ENCODE measurements at regions not wholly inside any gene's neighbourhood (a gene's known extent, or its start where the extent isn't known, plus 50 kb on each side); places are given as distances from the start of the nearest gene placed in this dataset.
A peak's percentile ranks its signal among the peaks of the same experiment; 100 is the strongest.

DNA sequence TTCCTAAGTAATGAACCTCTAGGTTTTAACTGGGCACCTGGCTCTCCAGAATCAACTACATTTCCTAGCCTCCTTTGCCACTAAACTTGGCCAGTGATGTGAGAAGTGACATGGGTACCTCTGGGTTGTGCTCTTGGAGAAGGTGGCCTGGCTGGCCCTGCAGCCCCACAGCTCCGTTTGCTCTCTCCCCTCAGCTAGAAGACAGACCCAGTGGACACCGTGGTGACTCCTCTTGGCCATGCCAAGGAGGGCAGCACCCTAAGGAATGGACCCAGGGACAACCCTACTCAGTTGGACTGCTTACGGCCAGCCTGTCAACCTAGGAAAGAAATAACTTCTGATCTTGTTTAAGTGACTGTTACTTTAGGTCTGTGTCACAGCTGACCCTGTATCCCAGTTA, 151.4 kb downstream of the TMEM132E start:
- Histone ChIP-seq H3K4me1 (no peaks in the 10 kb centered on the region), H3K4me3 (ENCODE audit: low read depth, low read length) (no peak overlapping the region), H3K36me3 (no peaks in the 10 kb centered on the region), H3K27me3 (no peaks in the 10 kb centered on the region), H3K9me3 (no peaks in the 10 kb centered on the region)
- no peak for DNase-seq
- no peak for TF ChIP-seq CTCF (IDR thresholded peaks at IDR 0.05; ENCODE audit: low read depth, low read length)

GRCh38 chr17:34728771-34729310, 149.5 kb downstream of the TMEM132E start:
- no peaks in the 10 kb centered on the region for H3K27me3 ChIP-seq
- H3K36me3 ChIP-seq, result no peaks in the 10 kb centered on the region
- no peak for TF ChIP-seq CTCF (IDR thresholded peaks at IDR 0.05; ENCODE audit: low read depth, low read length)
- no peaks in the 10 kb centered on the region; the same call in 1 of the 2 replicates for H3K4me1 ChIP-seq
- no peak for DNase-seq
- H3K9me3 ChIP-seq, result no peaks in the 10 kb centered on the region
- no peak overlapping the region for H3K4me3 ChIP-seq (ENCODE audit: low read depth, low read length)

GRCh38 chr17:34727601-34728000, 148.2 kb downstream of the TMEM132E start:
- Histone ChIP-seq H3K36me3 (no peaks in the 10 kb centered on the region), H3K27me3 (no peaks in the 10 kb centered on the region), H3K4me3 (ENCODE audit: low read depth, low read length) (no peak overlapping the region), H3K4me1 (no peaks in the 10 kb centered on the region; the same call in 1 of the 2 replicates), H3K9me3 (no peaks in the 10 kb centered on the region)
- TF ChIP-seq CTCF (IDR thresholded peaks at IDR 0.05; ENCODE audit: low read depth, low read length), result no peak
- no peak for DNase-seq

DNA sequence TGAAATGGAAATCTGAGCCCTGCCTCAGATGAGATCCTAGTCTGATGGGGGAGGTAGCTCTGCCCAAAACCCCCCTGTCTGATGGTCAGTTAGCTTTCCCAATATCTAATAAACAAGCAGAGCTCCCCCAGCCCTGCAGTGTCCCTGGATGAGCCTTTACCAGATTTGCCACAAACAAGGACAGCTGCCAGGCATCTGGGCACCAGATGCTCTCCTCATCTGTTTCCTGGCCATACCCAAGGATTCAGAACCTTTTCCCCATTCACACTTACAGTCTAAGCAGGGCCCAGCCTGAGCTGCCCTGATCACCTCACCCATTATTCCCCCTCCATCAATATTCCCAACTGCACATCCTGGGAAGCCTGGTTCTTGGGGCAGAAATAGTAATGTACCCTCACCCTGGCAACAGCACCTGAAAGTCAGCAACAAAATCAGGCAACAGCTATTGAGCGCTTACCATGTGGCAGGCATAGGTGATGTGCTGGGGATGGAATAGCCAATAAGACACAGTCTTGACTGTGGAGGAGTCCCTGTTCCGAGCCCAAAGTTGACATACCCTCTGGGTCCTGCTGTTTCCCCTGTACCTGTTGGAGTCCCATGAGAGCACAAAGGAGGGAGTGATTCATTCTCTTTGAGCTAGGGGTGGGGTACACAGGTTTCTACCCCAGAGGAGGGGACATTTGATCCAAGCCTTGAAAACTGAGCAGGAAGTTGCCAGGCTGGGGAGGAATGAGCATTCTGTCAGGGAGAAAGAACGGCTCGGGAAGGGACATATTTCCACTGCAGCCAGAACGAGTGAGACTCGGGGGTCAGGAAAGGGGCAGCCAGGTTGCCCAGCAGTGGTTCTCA, 147.4 kb downstream of the TMEM132E start:
- Histone ChIP-seq H3K9me3 (no peaks in the 10 kb centered on the region), H3K4me3 (ENCODE audit: low read depth, low read length) (no peak overlapping the region), H3K36me3 (no peaks in the 10 kb centered on the region), H3K4me1 (no peaks in the 10 kb centered on the region; the same call in 1 of the 2 replicates), H3K27me3 (no peaks in the 10 kb centered on the region)
- TF ChIP-seq CTCF (IDR thresholded peaks at IDR 0.05; ENCODE audit: low read depth, low read length), result no peak
- DNase-seq, result peak; percentile 16

- H3K27me3 ChIP-seq, result no peaks in the 10 kb centered on the region
- no peaks in the 10 kb centered on the region for H3K9me3 ChIP-seq
- TF ChIP-seq CTCF (IDR thresholded peaks at IDR 0.05; ENCODE audit: low read depth, low read length), result no peak
- DNase-seq, result no peak
- no peaks in the 10 kb centered on the region; the same call in 1 of the 2 replicates for H3K4me1 ChIP-seq
- H3K36me3 ChIP-seq, result no peaks in the 10 kb centered on the region
- no peak overlapping the region for H3K4me3 ChIP-seq (ENCODE audit: low read depth, low read length)
Measured at GRCh38 chr17:34725725-34726124, 146.3 kb downstream of the TMEM132E start.

DNA sequence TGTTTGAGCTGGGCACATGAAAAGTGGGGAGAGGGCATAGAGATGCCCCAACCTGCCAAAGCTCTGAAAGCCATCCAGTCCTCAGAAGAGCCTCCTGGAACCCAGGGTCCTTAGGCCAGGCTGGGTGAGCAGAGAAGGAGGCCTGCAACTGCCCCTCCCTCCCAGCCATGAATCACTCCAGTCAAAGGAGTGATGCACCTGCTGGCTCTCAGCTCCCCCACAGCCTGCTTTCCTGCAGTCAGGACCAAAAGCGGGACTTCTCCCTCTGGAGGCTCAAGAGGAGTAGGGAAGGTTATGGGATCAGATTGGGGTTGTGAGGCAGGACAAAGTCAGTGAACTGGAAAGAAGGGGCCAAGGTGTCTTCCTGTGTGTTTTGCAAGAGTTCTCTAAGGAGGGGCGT, 145.6 kb downstream of the TMEM132E start:
- Histone ChIP-seq H3K4me1 (no peaks in the 10 kb centered on the region; the same call in 1 of the 2 replicates), H3K36me3 (no peaks in the 10 kb centered on the region), H3K4me3 (ENCODE audit: low read depth, low read length) (no peak overlapping the region), H3K9me3 (no peaks in the 10 kb centered on the region), H3K27me3 (no peaks in the 10 kb centered on the region)
- no peak for TF ChIP-seq CTCF (IDR thresholded peaks at IDR 0.05; ENCODE audit: low read depth, low read length)
- DNase-seq, result no peak
